NCI-H524 treated with DMSO at 0.1 percent for 48 hours (cell line): ENCODE measurements at regions not wholly inside any gene's neighbourhood (a gene's known extent, or its start where the extent isn't known, plus 50 kb on each side); places are given as distances from the start of the nearest gene placed in this dataset.

Experiments
- DNase-seq: peaks from one replicate; lab custom pipeline; 2025; lab: John Stamatoyannopoulos, UW

- no peak for DNase-seq
These were observed 104.1 kb downstream of the KCTD15 start for GRCh38 chr19:33900817-33901216.

- DNase-seq = no peak
These were observed 105.7 kb downstream of the KCTD15 start for GRCh38 chr19:33902395-33902794.

GRCh38 chr19:33902802-33903488 lies 106.3 kb downstream of the KCTD15 start:
- no peak for DNase-seq

- DNase-seq = no peak
These were observed 106.8 kb downstream of the KCTD15 start for GRCh38 chr19:33903489-33903850.

- no peak for DNase-seq
These were observed 108.0 kb downstream of the KCTD15 start for GRCh38 chr19:33904681-33905080.

- no peak for DNase-seq
These were observed 108.8 kb downstream of the KCTD15 start for GRCh38 chr19:33905473-33905936.

- no peak for DNase-seq
These were observed 109.4 kb downstream of the KCTD15 start for GRCh38 chr19:33905937-33906577.

- DNase-seq = no peak
These were observed 110.1 kb downstream of the KCTD15 start for GRCh38 chr19:33906578-33907335.

GRCh38 chr19:33910922-33911321 lies 114.3 kb downstream of the KCTD15 start:
- DNase-seq = no peak

GRCh38 chr19:33914599-33914998 lies 117.9 kb downstream of the KCTD15 start:
- no peak for DNase-seq

GRCh38 chr19:33916792-33917191 lies 120.1 kb downstream of the KCTD15 start:
- no peak for DNase-seq

GRCh38 chr19:33919291-33919690 lies 122.6 kb downstream of the KCTD15 start:
- no peak for DNase-seq

- DNase-seq = no peak
These were observed 124.5 kb downstream of the KCTD15 start for GRCh38 chr19:33921165-33921564.

GRCh38 chr19:33926306-33926705 lies 129.6 kb downstream of the KCTD15 start:
- DNase-seq = no peak

GRCh38 chr19:33927789-33928457 lies 131.3 kb downstream of the KCTD15 start:
- no peak for DNase-seq

- no peak for DNase-seq
These were observed 131.8 kb downstream of the KCTD15 start for GRCh38 chr19:33928458-33928950.

GRCh38 chr19:33933931-33934330 lies 137.3 kb downstream of the KCTD15 start:
- no peak for DNase-seq

- DNase-seq = no peak
These were observed 142.2 kb downstream of the KCTD15 start for GRCh38 chr19:33938821-33939220.

GRCh38 chr19:33941133-33941532 lies 144.5 kb downstream of the KCTD15 start:
- no peak for DNase-seq

GRCh38 chr19:33946535-33947264 lies 150.0 kb downstream of the KCTD15 start:
- no peak for DNase-seq

GRCh38 chr19:33947265-33947964 lies 150.7 kb downstream of the KCTD15 start:
- no peak for DNase-seq
